ENCODE measurements at regions not wholly inside any gene's neighbourhood (a gene's known extent, or its start where the extent isn't known, plus 50 kb on each side); places are given as distances from the start of the nearest gene placed in this dataset.
"Not testable (repeated sequence)": the region's sequence is repeated elsewhere in the genome, so short reads cannot be mapped to it uniquely, and the experiment has no call there.

GRCh38 chr3:153028381-153028780, 133.6 kb upstream of the RAP2B start:
- DNase-seq (ENCODE audit: low read depth, low spot score) = no peak

DNA sequence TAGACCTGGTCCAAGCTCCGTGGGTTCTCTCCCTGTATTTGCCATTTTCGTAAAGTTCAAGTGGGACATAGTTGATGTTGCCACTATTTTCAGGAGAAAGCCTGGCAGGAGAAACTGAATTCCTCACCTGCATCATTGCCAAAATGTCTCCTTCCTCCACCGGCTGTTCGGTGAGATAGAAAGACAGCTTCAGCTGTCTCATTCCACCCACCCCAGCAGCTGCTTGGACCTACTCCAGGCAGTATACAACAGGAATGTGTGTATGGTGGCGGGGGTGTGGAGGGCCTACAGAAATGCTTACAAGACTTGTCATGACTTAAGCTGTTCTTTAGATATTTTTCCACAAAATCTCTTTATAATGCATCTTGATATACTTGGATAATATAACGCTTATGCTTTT, 132.7 kb upstream of the RAP2B start:
- no peak for DNase-seq (ENCODE audit: low read depth, low spot score)

DNA sequence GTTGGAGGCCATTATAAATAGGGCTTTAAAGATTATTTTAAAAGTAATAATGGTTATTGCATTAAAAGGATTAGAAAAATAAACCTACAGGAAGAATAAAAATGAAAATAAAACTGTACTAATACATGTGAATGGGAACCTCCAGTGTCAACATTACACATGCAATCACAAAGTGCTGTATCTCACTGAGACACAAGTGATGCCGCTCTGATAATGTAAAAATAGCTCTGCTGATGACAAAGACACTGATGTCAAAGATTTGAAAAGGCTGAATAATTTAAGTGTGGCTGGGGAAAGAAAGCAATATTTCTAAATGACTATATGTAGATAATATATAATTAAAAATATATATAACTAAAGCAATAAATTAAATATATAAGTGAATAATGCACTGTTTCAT, 129.1 kb upstream of the RAP2B start:
- DNase-seq (ENCODE audit: low read depth, low spot score) = no peak

DNA sequence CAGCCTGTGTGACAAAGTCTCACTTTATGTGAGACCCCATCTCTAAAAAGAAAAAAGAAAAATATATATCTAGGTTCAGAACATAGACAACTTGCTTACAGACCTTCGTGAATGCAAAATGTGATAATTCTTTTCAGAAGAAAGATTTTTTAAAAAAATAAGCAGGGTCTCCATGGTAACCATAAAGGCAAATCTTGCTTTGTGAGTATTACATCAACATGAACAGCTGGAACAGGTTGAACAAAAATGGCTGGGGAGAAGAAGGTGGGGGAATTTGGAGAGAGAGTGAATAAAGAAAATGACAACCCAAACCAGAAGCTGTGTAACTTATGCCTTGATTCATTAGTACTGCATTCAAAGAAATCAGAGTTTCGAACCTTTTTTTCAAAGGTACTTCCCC, 125.2 kb upstream of the RAP2B start:
- no peak for DNase-seq (ENCODE audit: low read depth, low spot score)

DNA sequence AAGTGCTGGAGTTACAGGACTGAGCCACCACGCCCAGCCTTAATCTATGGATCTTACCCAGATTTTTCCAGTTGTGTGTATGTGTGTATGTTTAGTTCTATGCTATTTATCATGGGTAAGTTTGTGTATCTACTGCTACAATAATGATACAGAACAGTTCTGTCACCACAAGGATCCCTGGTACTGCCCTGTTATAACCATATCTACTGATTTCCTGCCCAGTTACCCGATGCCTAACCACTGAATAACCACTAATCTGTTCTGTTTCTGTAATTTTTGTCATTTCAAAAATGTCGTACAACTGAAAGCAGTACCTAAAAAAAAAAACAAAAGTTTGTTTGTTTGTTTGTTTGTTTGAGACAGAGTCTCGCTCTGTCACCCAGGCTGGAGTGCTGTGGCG, 123.7 kb upstream of the RAP2B start:
- no peak for DNase-seq (ENCODE audit: low read depth, low spot score)

- DNase-seq (ENCODE audit: low read depth, low spot score) = no peak
These were observed 123.2 kb upstream of the RAP2B start for GRCh38 chr3:153038779-153039178.

- no peak for DNase-seq (ENCODE audit: low read depth, low spot score)
These were observed 120.8 kb upstream of the RAP2B start for GRCh38 chr3:153041181-153041580.

DNA sequence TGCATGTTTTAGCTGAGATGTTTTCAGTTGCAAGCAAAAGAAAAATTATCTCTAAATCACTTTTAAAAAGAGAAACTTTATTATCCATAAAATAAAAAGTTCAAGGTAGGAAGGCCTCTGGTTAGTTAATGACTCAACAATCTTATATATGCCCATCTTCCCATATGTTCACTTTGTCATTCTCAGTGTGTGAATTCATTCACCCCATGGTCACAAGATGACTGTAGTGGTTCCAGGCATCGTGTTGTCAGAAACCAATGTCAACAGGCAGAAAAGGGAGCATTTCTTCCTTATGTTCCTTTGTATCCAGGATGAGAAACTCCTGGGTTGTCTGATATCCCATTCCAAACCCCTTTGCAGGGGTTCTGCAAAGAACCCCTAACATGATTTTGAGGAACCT, 119.9 kb upstream of the RAP2B start:
- DNase-seq (ENCODE audit: low read depth, low spot score) = no peak

GRCh38 chr3:153043729-153044328, 118.2 kb upstream of the RAP2B start:
- DNase-seq (ENCODE audit: low read depth, low spot score) = peak; percentile 4

GRCh38 chr3:153045150-153045549, 116.9 kb upstream of the RAP2B start:
- DNase-seq (ENCODE audit: low read depth, low spot score) = no peak

- no peak for DNase-seq (ENCODE audit: low read depth, low spot score)
These were observed 111.0 kb upstream of the RAP2B start for GRCh38 chr3:153050978-153051377.

- peak; percentile 17 for DNase-seq (ENCODE audit: low read depth, low spot score)
These were observed 110.5 kb upstream of the RAP2B start for GRCh38 chr3:153051427-153052095.

GRCh38 chr3:153052096-153052460, 109.9 kb upstream of the RAP2B start:
- DNase-seq (ENCODE audit: low read depth, low spot score) = peak; percentile 72

DNA sequence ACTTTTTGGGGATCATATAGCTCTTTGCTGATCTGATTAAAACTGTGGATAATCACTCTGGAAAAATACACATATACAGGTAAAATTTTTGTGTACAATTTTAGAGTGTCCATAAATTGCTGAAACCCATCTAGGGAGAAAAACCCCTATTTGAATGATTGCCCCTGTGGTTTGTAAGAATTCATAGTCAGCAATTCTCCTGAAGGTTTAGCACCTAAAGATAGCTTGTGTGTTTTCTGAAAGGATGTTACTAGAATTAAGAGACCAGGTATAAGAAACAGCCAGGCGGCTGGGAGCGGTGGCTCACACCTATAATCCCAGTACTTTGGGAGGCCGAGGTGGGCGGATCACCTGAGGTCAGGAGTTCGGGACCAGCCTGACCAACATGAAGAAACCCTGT, 106.8 kb upstream of the RAP2B start:
- no peak for DNase-seq (ENCODE audit: low read depth, low spot score)

GRCh38 chr3:153055779-153056178, 106.2 kb upstream of the RAP2B start:
- DNase-seq (ENCODE audit: low read depth, low spot score) = no peak

- not testable (repeated sequence) for DNase-seq (ENCODE audit: low read depth, low spot score)
These were observed 103.9 kb upstream of the RAP2B start for GRCh38 chr3:153058031-153058688.

- DNase-seq (ENCODE audit: low read depth, low spot score) = no peak
These were observed 101.7 kb upstream of the RAP2B start for GRCh38 chr3:153060346-153060745.

DNA sequence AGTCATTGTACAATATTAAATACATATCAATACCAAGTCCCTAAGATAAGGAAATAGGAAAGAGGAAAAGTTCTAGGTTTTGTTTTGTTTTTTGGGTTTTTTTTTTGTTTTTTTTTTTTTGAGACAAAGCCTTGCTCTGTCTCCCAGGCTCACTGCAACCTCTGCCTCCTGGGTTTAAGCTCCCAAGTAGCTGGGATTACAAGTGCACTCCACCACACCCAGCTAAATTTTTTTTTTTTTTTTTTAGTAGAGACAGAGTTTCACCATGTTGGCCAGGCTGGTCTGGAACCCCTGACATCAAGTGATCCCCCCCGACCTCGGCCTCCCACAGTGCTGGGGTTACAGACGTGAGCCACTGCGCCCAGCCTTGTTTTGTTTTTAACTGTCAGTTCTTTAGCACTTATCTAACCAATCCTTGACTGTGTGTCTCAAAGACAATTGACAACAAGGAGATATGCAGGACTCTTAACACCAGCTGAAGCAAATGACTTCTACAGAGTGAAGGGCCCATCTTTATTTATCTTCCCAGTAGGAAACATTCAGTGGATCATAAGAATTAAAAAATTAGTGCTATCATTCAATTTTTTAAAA, 100.0 kb upstream of the RAP2B start:
- DNase-seq (ENCODE audit: low read depth, low spot score) = no peak

DNA sequence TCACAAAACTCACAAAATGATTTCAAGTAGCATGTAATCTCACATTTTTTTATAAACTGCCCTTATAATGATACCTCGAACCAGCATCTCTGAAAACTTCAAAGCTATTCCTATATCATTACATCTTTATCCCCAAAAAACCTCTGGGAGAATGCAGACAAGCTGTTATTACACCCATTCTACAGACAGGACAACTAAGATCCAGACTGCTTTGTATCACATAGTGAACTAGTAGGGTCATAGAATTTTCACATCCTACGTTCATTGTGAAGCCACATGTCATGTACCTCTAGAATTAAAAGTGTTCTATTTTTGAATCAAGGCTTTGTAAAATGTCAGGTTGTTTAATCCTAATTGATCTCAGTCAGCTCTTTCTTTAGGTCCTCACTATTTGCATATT, 98.7 kb upstream of the RAP2B start:
- no peak for DNase-seq (ENCODE audit: low read depth, low spot score)

- DNase-seq (ENCODE audit: low read depth, low spot score) = no peak
These were observed 95.0 kb upstream of the RAP2B start for GRCh38 chr3:153066983-153067382.

DNA sequence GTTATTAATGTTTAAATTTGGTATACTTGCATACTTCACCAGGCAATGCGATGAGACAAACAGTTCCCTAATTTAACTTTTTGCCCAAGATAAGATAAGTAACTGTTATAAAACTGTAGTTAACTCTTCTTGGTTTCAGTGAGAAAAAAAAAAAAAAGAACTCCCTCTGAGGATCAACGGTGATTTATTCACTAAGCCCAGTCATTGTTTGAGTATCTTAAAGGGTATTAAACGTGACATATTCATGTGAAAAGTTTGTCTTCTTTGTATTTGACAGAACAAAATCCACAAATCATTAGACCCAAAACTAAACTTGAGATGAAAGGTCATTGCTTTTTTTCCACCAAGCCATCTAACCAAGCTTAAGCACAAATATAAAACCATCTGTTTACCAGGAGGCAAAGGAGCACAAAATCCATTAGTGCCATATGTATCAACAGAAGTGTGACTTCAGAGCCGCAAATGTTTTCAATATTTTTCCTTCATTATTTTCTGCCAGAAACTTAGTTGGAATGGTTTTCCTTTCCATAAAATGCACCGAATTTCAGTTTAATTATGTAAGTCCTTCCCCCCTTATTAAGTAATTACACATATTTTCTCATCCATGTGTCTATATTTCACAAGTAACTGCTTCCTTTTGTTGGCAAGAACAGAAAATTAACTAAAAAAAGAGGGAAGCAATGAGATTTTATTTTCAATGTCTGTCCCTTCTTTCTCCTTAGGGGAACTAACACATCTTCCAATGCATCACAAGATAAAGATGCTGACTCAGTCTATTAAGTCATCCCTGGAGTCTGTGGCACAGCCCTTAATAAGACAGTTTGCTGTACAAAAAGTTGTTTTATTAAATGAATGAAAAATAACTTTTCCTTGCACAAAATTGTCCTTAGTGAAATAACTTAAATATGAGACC, 92.2 kb upstream of the RAP2B start:
- no peak for DNase-seq (ENCODE audit: low read depth, low spot score)

- DNase-seq (ENCODE audit: low read depth, low spot score) = no peak
These were observed 91.5 kb upstream of the RAP2B start for GRCh38 chr3:153070511-153070868.
